HL-60 (cell line): ENCODE measurements at regions not wholly inside any gene's neighbourhood (a gene's known extent, or its start where the extent isn't known, plus 50 kb on each side); places are given as distances from the start of the nearest gene placed in this dataset.

ENCODE experiments used
- DNase-seq, 2 experiments: peaks; one replicate each; pipeline ENCODE4 v3.0.0-alpha.2; 2010 to 2020; ENCODE audit warnings: low read depth in 1 of 2, low spot score in 1 of 2
- H3K27ac ChIP-seq: fragments of 250-450 bp; sonication (Bioruptor Pico); replicated peaks from 2 replicates; pipeline ENCODE4 v1.5.1; 2020; ENCODE audit warnings: mild to moderate bottlenecking, moderate library complexity
- H3K27me3 ChIP-seq: fragments of 250-450 bp; sonication (Bioruptor Pico); 2 replicates; pipeline ENCODE4 v1.5.1; 2021; ENCODE audit warnings: mild to moderate bottlenecking, moderate library complexity; ENCODE audit not compliant: insufficient read depth, poor library complexity, severe bottlenecking
- H3K4me3 ChIP-seq: replicated peaks from 2 replicates; pipeline ENCODE4 v1.5.1; 2011; ENCODE audit warnings: mild to moderate bottlenecking, control low read depth, low read length; ENCODE audit not compliant: insufficient read depth
- GABPA ChIP-seq: IDR thresholded peaks from 2 replicates; pipeline ENCODE4 v1.6.1; 2012; ENCODE audit warnings: low read depth
- POLR2AphosphoS5 ChIP-seq: IDR thresholded peaks from 2 replicates; pipeline ENCODE4 v1.6.1; 2012; ENCODE audit warnings: low read depth
- SPI1 ChIP-seq: IDR thresholded peaks from 2 replicates; pipeline ENCODE4 v1.6.1; 2012; ENCODE audit warnings: low read depth, mild to moderate bottlenecking, borderline replicate concordance
- TF ChIP-seq, protein P1 (sequence below): IDR thresholded peaks from one replicate; pipeline ENCODE4 v1.5.1; 2011; ENCODE audit warnings: low read length, control low read depth, inconsistent platforms; ENCODE audit not compliant: insufficient read depth
- TF ChIP-seq, protein P2 (sequence below): IDR thresholded peaks from 2 replicates; pipeline ENCODE4 v1.6.1; 2012; ENCODE audit warnings: low read depth; ENCODE audit not compliant: insufficient replicate concordance

GRCh38 chr7:91492317-91492716, 228.1 kb downstream of the FZD1 start:
- Histone ChIP-seq H3K27ac (no peak overlapping the region), H3K4me3 (no peak overlapping the region), H3K27me3 (no peaks in the 10 kb centered on the region)
- TF ChIP-seq POLR2AphosphoS5: no peak
- TF ChIP-seq, protein P1, sequence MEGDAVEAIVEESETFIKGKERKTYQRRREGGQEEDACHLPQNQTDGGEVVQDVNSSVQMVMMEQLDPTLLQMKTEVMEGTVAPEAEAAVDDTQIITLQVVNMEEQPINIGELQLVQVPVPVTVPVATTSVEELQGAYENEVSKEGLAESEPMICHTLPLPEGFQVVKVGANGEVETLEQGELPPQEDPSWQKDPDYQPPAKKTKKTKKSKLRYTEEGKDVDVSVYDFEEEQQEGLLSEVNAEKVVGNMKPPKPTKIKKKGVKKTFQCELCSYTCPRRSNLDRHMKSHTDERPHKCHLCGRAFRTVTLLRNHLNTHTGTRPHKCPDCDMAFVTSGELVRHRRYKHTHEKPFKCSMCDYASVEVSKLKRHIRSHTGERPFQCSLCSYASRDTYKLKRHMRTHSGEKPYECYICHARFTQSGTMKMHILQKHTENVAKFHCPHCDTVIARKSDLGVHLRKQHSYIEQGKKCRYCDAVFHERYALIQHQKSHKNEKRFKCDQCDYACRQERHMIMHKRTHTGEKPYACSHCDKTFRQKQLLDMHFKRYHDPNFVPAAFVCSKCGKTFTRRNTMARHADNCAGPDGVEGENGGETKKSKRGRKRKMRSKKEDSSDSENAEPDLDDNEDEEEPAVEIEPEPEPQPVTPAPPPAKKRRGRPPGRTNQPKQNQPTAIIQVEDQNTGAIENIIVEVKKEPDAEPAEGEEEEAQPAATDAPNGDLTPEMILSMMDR: no peak
- no peak for TF ChIP-seq GABPA
- no peak for TF ChIP-seq SPI1
- TF ChIP-seq, protein P2, sequence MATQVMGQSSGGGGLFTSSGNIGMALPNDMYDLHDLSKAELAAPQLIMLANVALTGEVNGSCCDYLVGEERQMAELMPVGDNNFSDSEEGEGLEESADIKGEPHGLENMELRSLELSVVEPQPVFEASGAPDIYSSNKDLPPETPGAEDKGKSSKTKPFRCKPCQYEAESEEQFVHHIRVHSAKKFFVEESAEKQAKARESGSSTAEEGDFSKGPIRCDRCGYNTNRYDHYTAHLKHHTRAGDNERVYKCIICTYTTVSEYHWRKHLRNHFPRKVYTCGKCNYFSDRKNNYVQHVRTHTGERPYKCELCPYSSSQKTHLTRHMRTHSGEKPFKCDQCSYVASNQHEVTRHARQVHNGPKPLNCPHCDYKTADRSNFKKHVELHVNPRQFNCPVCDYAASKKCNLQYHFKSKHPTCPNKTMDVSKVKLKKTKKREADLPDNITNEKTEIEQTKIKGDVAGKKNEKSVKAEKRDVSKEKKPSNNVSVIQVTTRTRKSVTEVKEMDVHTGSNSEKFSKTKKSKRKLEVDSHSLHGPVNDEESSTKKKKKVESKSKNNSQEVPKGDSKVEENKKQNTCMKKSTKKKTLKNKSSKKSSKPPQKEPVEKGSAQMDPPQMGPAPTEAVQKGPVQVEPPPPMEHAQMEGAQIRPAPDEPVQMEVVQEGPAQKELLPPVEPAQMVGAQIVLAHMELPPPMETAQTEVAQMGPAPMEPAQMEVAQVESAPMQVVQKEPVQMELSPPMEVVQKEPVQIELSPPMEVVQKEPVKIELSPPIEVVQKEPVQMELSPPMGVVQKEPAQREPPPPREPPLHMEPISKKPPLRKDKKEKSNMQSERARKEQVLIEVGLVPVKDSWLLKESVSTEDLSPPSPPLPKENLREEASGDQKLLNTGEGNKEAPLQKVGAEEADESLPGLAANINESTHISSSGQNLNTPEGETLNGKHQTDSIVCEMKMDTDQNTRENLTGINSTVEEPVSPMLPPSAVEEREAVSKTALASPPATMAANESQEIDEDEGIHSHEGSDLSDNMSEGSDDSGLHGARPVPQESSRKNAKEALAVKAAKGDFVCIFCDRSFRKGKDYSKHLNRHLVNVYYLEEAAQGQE: no peak
- no peak for DNase-seq

DNA sequence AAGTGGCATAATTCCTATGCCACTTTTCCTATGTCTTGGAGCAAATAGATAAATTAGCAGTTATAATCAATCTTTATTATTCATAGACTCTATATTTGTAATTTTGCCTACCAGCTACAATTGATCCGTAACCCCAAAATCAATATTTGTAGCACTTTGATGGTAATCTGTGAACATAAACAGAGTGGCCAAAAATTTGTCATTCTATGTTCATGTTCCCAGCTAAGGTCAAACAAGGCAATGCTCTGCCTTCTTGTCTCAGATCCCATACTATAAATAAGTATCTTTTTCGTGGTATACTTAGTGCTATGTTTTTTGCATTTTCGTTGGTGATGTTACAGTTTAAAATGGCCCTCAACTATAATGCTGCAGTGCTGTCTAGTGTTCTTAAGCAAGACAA, 228.5 kb downstream of the FZD1 start:
- Histone ChIP-seq H3K4me3 (no peak overlapping the region), H3K27ac (no peak overlapping the region), H3K27me3 (no peaks in the 10 kb centered on the region)
- no peak for DNase-seq
- TF ChIP-seq SPI1 (no peak), POLR2AphosphoS5 (no peak), GABPA (no peak)
- TF ChIP-seq, protein P1: no peak
- TF ChIP-seq, protein P2: no peak

GRCh38 chr7:91494450-91494849, 230.2 kb downstream of the FZD1 start:
- DNase-seq: no peak
- TF ChIP-seq, protein P2: no peak
- no peak overlapping the region for H3K27ac ChIP-seq
- H3K27me3 ChIP-seq: no peaks in the 10 kb centered on the region
- no peak overlapping the region for H3K4me3 ChIP-seq
